ENCODE measurements at regions not wholly inside any gene's neighbourhood (a gene's known extent, or its start where the extent isn't known, plus 50 kb on each side); places are given as distances from the start of the nearest gene placed in this dataset.

DNA sequence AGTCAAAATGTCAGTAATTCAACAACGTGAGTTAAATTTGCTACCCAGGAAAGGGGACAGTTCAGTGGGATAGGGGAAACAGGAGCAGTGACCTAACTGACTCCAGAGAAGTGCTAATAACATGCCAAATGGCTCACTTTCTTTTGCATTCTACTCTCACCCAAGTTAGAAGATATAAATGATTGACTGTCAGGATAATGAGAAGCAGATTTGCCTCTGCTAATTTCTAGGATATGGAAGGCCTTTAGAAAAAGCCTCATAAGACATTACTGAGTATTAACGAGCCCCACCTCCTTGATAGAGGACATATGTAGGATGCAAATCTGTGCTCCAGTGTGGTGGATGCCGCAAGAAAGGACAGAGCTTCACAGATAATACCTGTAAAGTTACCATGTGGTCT, 318.6 kb upstream of the NT5C1B start:
- TF ChIP-seq ZNF766 (CRISPR knock-in tag; conservative IDR thresholded peaks at IDR 0.05), result no peak
- TF ChIP-seq, protein P1, sequence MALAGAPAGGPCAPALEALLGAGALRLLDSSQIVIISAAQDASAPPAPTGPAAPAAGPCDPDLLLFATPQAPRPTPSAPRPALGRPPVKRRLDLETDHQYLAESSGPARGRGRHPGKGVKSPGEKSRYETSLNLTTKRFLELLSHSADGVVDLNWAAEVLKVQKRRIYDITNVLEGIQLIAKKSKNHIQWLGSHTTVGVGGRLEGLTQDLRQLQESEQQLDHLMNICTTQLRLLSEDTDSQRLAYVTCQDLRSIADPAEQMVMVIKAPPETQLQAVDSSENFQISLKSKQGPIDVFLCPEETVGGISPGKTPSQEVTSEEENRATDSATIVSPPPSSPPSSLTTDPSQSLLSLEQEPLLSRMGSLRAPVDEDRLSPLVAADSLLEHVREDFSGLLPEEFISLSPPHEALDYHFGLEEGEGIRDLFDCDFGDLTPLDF (CRISPR knock-in tag; IDR thresholded peaks at IDR 0.05), result no peak
- no peak for TF ChIP-seq SMC3 (conservative IDR thresholded peaks at IDR 0.05; ENCODE audit: insufficient read depth, low read depth, low read length)
- no peak for TF ChIP-seq POLR2A (conservative IDR thresholded peaks at IDR 0.05)
- no peak for TF ChIP-seq ATF1 (CRISPR knock-in tag; IDR thresholded peaks at IDR 0.05)
- no peak for TF ChIP-seq ATF1 (tag; IDR thresholded peaks at IDR 0.05)
- TF ChIP-seq, protein P2, sequence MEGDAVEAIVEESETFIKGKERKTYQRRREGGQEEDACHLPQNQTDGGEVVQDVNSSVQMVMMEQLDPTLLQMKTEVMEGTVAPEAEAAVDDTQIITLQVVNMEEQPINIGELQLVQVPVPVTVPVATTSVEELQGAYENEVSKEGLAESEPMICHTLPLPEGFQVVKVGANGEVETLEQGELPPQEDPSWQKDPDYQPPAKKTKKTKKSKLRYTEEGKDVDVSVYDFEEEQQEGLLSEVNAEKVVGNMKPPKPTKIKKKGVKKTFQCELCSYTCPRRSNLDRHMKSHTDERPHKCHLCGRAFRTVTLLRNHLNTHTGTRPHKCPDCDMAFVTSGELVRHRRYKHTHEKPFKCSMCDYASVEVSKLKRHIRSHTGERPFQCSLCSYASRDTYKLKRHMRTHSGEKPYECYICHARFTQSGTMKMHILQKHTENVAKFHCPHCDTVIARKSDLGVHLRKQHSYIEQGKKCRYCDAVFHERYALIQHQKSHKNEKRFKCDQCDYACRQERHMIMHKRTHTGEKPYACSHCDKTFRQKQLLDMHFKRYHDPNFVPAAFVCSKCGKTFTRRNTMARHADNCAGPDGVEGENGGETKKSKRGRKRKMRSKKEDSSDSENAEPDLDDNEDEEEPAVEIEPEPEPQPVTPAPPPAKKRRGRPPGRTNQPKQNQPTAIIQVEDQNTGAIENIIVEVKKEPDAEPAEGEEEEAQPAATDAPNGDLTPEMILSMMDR (IDR thresholded peaks at IDR 0.05 in 2 of 3, conservative IDR thresholded peaks at IDR 0.05 in 1 of 3; ENCODE audit: insufficient read depth in 2 of 3, low read depth in 1 of 3, low read length in 3 of 3), result no peak
- no peak for TF ChIP-seq ZNF224 (CRISPR knock-in tag; IDR thresholded peaks at IDR 0.05)
- no peak for TF ChIP-seq SMAD3 (CRISPR knock-in tag; conservative IDR thresholded peaks at IDR 0.05)
